ENCODE measurements at regions not wholly inside any gene's neighbourhood (a gene's known extent, or its start where the extent isn't known, plus 50 kb on each side); places are given as distances from the start of the nearest gene placed in this dataset.

DNA sequence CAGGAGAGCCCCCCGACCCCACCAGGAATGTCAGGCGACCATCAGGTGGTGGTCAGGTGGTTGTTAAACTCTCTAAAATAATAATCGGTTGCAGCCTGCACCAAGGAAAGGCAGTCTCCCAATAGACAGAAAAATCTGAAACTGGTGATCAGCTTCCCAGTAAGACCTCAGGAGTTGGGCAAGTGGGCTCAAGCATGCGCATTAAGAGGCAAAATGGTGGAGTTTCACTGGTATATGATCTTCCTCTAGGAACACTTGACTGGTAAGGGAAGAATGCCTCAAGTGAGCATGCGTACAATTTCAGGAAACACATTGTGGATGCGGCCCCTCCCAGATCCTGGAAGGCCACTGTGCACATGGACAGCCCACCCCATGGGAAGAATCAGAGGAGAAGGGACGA lies 619.9 kb downstream of the TYW1 start:
- FAIRE-seq (no peak), DNase-seq (ENCODE audit: low read depth in 1 of 2, low spot score in 2 of 2) (no peak)
- 94% methylated on average over 7 of the region's 7 CpGs; no CpG with 5 or more reads in 1 of the 2 experiments for WGBS, 2 experiments (ENCODE audit: extremely low coverage in 1 of 2, insufficient coverage in 1 of 2, insufficient read length in 1 of 2, insufficient replicate concordance in 2 of 2, low coverage in 1 of 2, low lambda C conversion rate in 2 of 2, missing lambda C conversion rate in 1 of 2)
- no peaks in the 10 kb centered on the region for H4K20me1 ChIP-seq (replicated peaks in 1 of 2; ENCODE audit: control insufficient read depth in 1 of 2, insufficient read depth in 2 of 2, low read length in 2 of 2)
- H3K23ac ChIP-seq (ENCODE audit: insufficient read length), result no peak overlapping the region
- H3K4me1 ChIP-seq (replicated peaks in 1 of 4; ENCODE audit: control insufficient read depth in 3 of 4, insufficient read depth in 4 of 4, low read length in 3 of 4), result peaks cover 0 to 7% (median 4%) of the 10 kb centered on the region in 4 experiments; a peak in 4 of 7 replicates
- H3K79me1 ChIP-seq (ENCODE audit: low read depth, low read length), result no peaks in the 10 kb centered on the region
- ChIA-PET POLR2A (ENCODE audit: partially characterized antibody) (no interaction called here), CTCF (ENCODE audit: partially characterized antibody) (no interaction called here)
- H3K56ac ChIP-seq (replicated peaks; ENCODE audit: insufficient read length, low read depth, low read length), result no peak overlapping the region
- no peak overlapping the region for H3K4me2 ChIP-seq (ENCODE audit: insufficient read depth in 1 of 2, low read depth in 2 of 2, low read length in 2 of 2)
- no peak for TF ChIP-seq TBP (IDR thresholded peaks at IDR 0.05; ENCODE audit: low read depth, low read length)
- TF ChIP-seq KDM1A (IDR thresholded peaks at IDR 0.05; ENCODE audit: borderline replicate concordance, low read length), result no peak
- TF ChIP-seq, protein P1, sequence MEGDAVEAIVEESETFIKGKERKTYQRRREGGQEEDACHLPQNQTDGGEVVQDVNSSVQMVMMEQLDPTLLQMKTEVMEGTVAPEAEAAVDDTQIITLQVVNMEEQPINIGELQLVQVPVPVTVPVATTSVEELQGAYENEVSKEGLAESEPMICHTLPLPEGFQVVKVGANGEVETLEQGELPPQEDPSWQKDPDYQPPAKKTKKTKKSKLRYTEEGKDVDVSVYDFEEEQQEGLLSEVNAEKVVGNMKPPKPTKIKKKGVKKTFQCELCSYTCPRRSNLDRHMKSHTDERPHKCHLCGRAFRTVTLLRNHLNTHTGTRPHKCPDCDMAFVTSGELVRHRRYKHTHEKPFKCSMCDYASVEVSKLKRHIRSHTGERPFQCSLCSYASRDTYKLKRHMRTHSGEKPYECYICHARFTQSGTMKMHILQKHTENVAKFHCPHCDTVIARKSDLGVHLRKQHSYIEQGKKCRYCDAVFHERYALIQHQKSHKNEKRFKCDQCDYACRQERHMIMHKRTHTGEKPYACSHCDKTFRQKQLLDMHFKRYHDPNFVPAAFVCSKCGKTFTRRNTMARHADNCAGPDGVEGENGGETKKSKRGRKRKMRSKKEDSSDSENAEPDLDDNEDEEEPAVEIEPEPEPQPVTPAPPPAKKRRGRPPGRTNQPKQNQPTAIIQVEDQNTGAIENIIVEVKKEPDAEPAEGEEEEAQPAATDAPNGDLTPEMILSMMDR (IDR thresholded peaks at IDR 0.05; ENCODE audit: control extremely low read depth in 1 of 3, insufficient read depth in 1 of 3, low read depth in 1 of 3, low read length in 3 of 3), result no peak
- no peak for TF ChIP-seq GTF2F1 (IDR thresholded peaks at IDR 0.05; ENCODE audit: borderline replicate concordance, low read depth, low read length)
- TF ChIP-seq POLR2A (IDR thresholded peaks at IDR 0.05; ENCODE audit: control extremely low read depth in 1 of 2, low read depth in 2 of 2, low read length in 2 of 2), result no peak
- TF ChIP-seq SP4 (IDR thresholded peaks at IDR 0.05; ENCODE audit: low read length), result no peak
- TF ChIP-seq EP300 (IDR thresholded peaks at IDR 0.05; ENCODE audit: borderline replicate concordance in 1 of 2, low read depth in 2 of 2, low read length in 2 of 2), result no peak
- H2BK15ac ChIP-seq (ENCODE audit: low read length), result no peak overlapping the region
- H2BK120ac ChIP-seq (replicated peaks; ENCODE audit: low read depth, low read length), result no peak overlapping the region
- H4K91ac ChIP-seq (replicated peaks; ENCODE audit: insufficient read length, low read length), result no peak overlapping the region
- no peak overlapping the region for H4K8ac ChIP-seq (ENCODE audit: extremely low read depth, insufficient read depth, low read length)
- no peak overlapping the region for H3K4me3 ChIP-seq (ENCODE audit: extremely low read depth in 1 of 4, insufficient read depth in 2 of 4, low read depth in 3 of 4, low read length in 4 of 4)
- no peak overlapping the region for H3K4ac ChIP-seq (replicated peaks; ENCODE audit: insufficient read length, low read depth, low read length)
- H3K9ac ChIP-seq (replicated peaks in 1 of 4; ENCODE audit: extremely low read depth in 1 of 4, low read depth in 3 of 4, low read length in 3 of 4), result no peak overlapping the region
- H2BK5ac ChIP-seq (ENCODE audit: low read depth, low read length), result no peak overlapping the region
- no peaks in the 10 kb centered on the region; a peak in 1 of 7 replicates for H3K27me3 ChIP-seq (replicated peaks in 1 of 4; ENCODE audit: control insufficient read depth in 3 of 4, extremely low read depth in 1 of 4, insufficient read depth in 3 of 4, low read length in 3 of 4)
- no peak overlapping the region for H3K14ac ChIP-seq (ENCODE audit: insufficient read length)
- H2AFZ ChIP-seq (ENCODE audit: low read length), result no peak overlapping the region
- H3K18ac ChIP-seq (ENCODE audit: extremely low read depth, low read length), result no peak overlapping the region
- no peak overlapping the region for H4K5ac ChIP-seq (ENCODE audit: insufficient read length, low read depth, low read length)
- H3K9me3 ChIP-seq (ENCODE audit: insufficient read depth in 2 of 2, low read depth in 1 of 2, low read length in 1 of 2), result peaks cover 0 to 7% of the 10 kb centered on the region in 2 experiments; a peak in 1 of 4 replicates
- no peak overlapping the region for H2BK12ac ChIP-seq (ENCODE audit: low read depth, low read length)
- no peak overlapping the region for H2AK5ac ChIP-seq (ENCODE audit: low read depth, low read length)
- H3K79me2 ChIP-seq (ENCODE audit: control insufficient read depth in 1 of 2, insufficient read depth in 2 of 2, low read length in 2 of 2), result no peaks in the 10 kb centered on the region
- no peak overlapping the region for H2BK20ac ChIP-seq (ENCODE audit: low read length)
- H3K23me2 ChIP-seq (ENCODE audit: low read depth, low read length), result no peaks in the 10 kb centered on the region
- H3K27ac ChIP-seq (ENCODE audit: low read depth, low read length), result no peak overlapping the region
- H3K36me3 ChIP-seq (ENCODE audit: control insufficient read depth in 2 of 4, insufficient read depth in 4 of 4, low read length in 3 of 4), result no peaks in the 10 kb centered on the region

Data from H1 (cell line).